ENCODE measurements at regions not wholly inside any gene's neighbourhood (a gene's known extent, or its start where the extent isn't known, plus 50 kb on each side); places are given as distances from the start of the nearest gene placed in this dataset.

DNA sequence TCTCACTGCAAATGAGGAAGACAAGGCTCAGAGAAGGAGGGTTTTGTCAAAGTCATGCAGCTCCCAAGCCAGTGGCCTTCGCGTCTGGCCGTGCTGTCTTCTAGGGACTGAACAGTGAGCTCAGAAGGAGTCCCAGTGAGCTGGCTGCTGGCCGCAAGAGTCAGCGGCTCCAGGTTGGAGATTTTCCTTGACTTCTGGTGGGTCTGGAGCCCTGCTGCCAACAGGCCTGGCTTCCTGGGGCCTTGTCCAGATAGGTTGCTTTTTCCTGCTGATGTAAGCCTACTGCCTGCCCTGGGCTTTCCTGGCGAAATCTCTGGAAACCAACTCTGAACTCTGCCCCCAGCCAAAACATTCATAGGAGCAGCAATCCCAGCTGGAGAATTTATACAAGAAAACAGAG, 272.7 kb upstream of the CADM1 start:
- intact Hi-C loops (cut with DNase I), result no loop called here
- Histone ChIP-seq H3K9me3 (no peaks in the 10 kb centered on the region), H3K4me1 (peaks cover 5% of the 10 kb centered on the region), H3K4me3 (no peak overlapping the region), H3K27ac (no peak overlapping the region), H3K36me3 (ENCODE audit: insufficient read depth in 1 of 2, low read depth in 1 of 2) (no peaks in the 10 kb centered on the region), H3K27me3 (ENCODE audit: insufficient read depth in 3 of 3, low read length in 2 of 3) (no peaks in the 10 kb centered on the region)
- DNase-seq, result peak; percentile 43 to 53
- TF ChIP-seq, protein P1, sequence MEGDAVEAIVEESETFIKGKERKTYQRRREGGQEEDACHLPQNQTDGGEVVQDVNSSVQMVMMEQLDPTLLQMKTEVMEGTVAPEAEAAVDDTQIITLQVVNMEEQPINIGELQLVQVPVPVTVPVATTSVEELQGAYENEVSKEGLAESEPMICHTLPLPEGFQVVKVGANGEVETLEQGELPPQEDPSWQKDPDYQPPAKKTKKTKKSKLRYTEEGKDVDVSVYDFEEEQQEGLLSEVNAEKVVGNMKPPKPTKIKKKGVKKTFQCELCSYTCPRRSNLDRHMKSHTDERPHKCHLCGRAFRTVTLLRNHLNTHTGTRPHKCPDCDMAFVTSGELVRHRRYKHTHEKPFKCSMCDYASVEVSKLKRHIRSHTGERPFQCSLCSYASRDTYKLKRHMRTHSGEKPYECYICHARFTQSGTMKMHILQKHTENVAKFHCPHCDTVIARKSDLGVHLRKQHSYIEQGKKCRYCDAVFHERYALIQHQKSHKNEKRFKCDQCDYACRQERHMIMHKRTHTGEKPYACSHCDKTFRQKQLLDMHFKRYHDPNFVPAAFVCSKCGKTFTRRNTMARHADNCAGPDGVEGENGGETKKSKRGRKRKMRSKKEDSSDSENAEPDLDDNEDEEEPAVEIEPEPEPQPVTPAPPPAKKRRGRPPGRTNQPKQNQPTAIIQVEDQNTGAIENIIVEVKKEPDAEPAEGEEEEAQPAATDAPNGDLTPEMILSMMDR (IDR thresholded peaks at IDR 0.05), result no peak
- 82 to 92% (median 83%) methylated on average over 6 of the region's 6 CpGs for WGBS, 3 donors
- no peak for ATAC-seq

DNA sequence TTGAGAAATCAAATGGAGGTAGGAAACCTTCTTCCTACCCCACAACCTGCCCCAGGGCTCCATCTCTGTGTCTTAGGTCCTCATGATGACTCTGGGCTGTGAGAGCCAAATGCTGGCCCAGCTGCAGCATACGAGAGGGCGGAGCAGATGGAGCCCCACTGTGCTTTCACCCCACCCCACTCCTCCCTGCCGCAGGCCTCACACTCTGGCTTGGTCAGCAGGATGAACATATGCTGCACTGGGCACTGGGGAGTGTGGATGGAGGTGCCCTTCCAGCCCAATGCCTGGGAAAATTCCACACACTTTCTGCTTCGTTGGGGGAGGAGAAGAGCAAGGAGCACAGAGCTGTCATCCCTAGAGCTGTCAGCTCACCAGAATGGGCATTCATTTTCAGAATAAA, 271.6 kb upstream of the CADM1 start:
- Histone ChIP-seq H3K36me3 (ENCODE audit: insufficient read depth in 1 of 2, low read depth in 1 of 2) (no peaks in the 10 kb centered on the region), H3K27ac (no peak overlapping the region), H3K9me3 (no peaks in the 10 kb centered on the region), H3K4me1 (peaks cover 5% of the 10 kb centered on the region), H3K27me3 (ENCODE audit: insufficient read depth in 3 of 3, low read length in 2 of 3) (no peaks in the 10 kb centered on the region), H3K4me3 (no peak overlapping the region)
- DNase-seq (no peak), ATAC-seq (no peak)
- 68 to 76% (median 72%) methylated on average over 4 of the region's 4 CpGs for WGBS, 3 donors
- intact Hi-C loops (cut with DNase I), result no loop called here
- TF ChIP-seq, protein P1 (IDR thresholded peaks at IDR 0.05), result no peak

DNA sequence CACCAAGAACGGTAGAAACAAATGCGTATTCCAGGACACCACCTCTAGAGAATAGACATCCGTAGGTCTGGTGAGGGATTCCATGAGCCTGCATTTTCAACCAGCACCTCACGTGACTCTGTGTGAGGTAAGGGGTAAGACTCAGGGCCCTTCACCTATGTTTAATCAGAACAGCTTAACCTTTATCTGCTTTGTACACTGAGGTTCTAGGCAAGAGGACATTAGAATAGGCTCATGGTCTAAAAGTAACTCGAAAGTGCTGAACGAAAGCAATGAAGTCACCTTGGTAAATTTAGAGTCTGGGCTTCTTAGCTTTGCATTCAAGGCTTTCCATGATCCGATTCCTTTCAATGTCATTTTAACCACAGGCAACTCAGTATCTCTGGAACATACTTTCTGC, 270.5 kb upstream of the CADM1 start:
- TF ChIP-seq, protein P1 (IDR thresholded peaks at IDR 0.05), result no peak
- intact Hi-C loops (cut with DNase I), result no loop called here
- Histone ChIP-seq H3K27me3 (ENCODE audit: insufficient read depth in 3 of 3, low read length in 2 of 3) (no peaks in the 10 kb centered on the region), H3K4me1 (peaks cover 5% of the 10 kb centered on the region), H3K9me3 (no peaks in the 10 kb centered on the region), H3K4me3 (no peak overlapping the region), H3K27ac (peak overlapping the region; percentile 50), H3K36me3 (ENCODE audit: insufficient read depth in 1 of 2, low read depth in 1 of 2) (no peaks in the 10 kb centered on the region)
- WGBS, 3 donors, result 60 to 68% (median 68%) methylated on average over 7 of the region's 7 CpGs
- ATAC-seq (peak; percentile 71 to 90 (median 84)), DNase-seq (no peak)

DNA sequence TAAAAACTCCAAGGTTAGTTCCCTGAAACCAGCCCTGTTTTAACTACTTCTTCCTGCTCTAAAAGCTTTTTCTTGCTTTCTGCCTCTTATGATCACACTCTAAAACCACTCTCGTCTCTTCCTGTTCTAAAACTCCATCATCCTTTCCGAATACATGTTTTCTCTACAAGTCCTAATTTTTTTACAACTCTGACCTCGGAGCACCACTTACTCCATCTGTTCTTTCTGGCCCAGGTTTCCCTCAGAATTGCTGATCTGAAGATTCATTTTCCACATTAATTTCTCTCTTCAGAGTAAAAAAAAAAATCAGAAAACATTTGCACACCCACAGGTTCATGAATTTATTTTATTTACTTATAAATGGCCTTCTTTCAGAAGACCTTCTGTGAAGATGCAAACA, 265.7 kb upstream of the CADM1 start:
- Histone ChIP-seq H3K27ac (no peak overlapping the region), H3K4me3 (no peak overlapping the region), H3K27me3 (ENCODE audit: insufficient read depth in 3 of 3, low read length in 2 of 3) (peaks cover 0 to 3% (median 0%) of the 10 kb centered on the region in 3 donors), H3K36me3 (ENCODE audit: insufficient read depth in 1 of 2, low read depth in 1 of 2) (no peaks in the 10 kb centered on the region), H3K9me3 (no peaks in the 10 kb centered on the region), H3K4me1 (peaks cover 5% of the 10 kb centered on the region)
- TF ChIP-seq, protein P1 (IDR thresholded peaks at IDR 0.05), result no peak
- ATAC-seq, result no peak
- DNase-seq, result no peak
- intact Hi-C loops (cut with DNase I), result loop anchor here in 1 of 2 donors (10.0 kb wide), 1 partner anchor 65 kb away; no protein-coding TSS in a partner anchor
- 65 to 81% (median 69%) methylated on average over 3 of the region's 3 CpGs for WGBS, 3 donors

DNA sequence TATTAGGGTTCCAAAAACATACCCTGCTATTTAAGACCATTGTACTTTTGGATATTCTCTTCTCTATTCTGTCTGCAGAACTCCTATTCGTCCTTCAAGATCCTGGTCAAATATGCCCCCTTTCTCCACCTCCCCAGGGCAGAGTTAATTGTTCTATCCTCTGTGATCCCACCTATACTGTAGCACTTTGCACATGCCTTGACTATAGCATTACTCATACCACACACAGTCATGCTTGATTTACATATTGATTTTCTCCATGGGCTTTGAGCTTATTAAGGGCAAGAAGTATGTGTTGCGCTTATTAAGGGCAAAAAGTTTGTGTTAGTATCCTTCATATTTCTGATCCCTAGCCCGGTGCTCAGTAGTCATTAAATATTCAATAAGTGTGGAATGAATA, 263.7 kb upstream of the CADM1 start:
- WGBS, 3 donors, result 86 to 92% (median 90%) methylated on average over 3 of the region's 3 CpGs
- H3K27ac ChIP-seq, result no peak overlapping the region
- TF ChIP-seq, protein P1 (IDR thresholded peaks at IDR 0.05), result no peak
- H3K4me3 ChIP-seq, result no peak overlapping the region
- DNase-seq (no peak), ATAC-seq (no peak)
- no peaks in the 10 kb centered on the region for H3K36me3 ChIP-seq (ENCODE audit: insufficient read depth in 1 of 2, low read depth in 1 of 2)
- no peaks in the 10 kb centered on the region for H3K4me1 ChIP-seq
- no peaks in the 10 kb centered on the region for H3K9me3 ChIP-seq
- H3K27me3 ChIP-seq (ENCODE audit: insufficient read depth in 3 of 3, low read length in 2 of 3), result peaks cover 0 to 3% (median 0%) of the 10 kb centered on the region in 3 donors
- intact Hi-C loops (cut with DNase I), result loop anchor here in 1 of 2 donors (10.0 kb wide), 1 partner anchor 63 kb away; no protein-coding TSS in a partner anchor
